HUES48 (cell line): ENCODE measurements at regions not wholly inside any gene's neighbourhood (a gene's known extent, or its start where the extent isn't known, plus 50 kb on each side); places are given as distances from the start of the nearest gene placed in this dataset.
"Not testable (repeated sequence)": the region's sequence is repeated elsewhere in the genome, so short reads cannot be mapped to it uniquely, and the experiment has no call there.

Experiments used
- H3K27ac ChIP-seq: one replicate; pipeline ENCODE4 v1.7.0; 2013; ENCODE audit warnings: low read depth, low read length, inconsistent platforms
- H3K27me3 ChIP-seq: 2 replicates; pipeline ENCODE4 v1.6.1; 2013; ENCODE audit warnings: mild to moderate bottlenecking, low read length; ENCODE audit not compliant: control insufficient read depth, insufficient read depth
- H3K36me3 ChIP-seq: 2 replicates; pipeline ENCODE4 v1.6.1; 2013; ENCODE audit warnings: low read length; ENCODE audit not compliant: control insufficient read depth, insufficient read depth
- H3K4me1 ChIP-seq: 2 replicates; pipeline ENCODE4 v1.6.1; 2013; ENCODE audit warnings: mild to moderate bottlenecking, low read length; ENCODE audit not compliant: control insufficient read depth, insufficient read depth
- H3K4me3 ChIP-seq: 2 replicates; pipeline ENCODE4 v1.5.1; 2013; ENCODE audit warnings: mild to moderate bottlenecking, low read depth, low read length
- H3K9ac ChIP-seq: 2 replicates; pipeline ENCODE4 v1.6.1; 2013; ENCODE audit warnings: mild to moderate bottlenecking, low read depth, low read length, moderate library complexity
- H3K9me3 ChIP-seq: 2 replicates; pipeline ENCODE4 v1.6.1; 2013; ENCODE audit warnings: low read length; ENCODE audit not compliant: control insufficient read depth, insufficient read depth

- H3K36me3 ChIP-seq = no peaks in the 10 kb centered on the region
- no peaks in the 10 kb centered on the region for H3K27me3 ChIP-seq
- H3K4me1 ChIP-seq = no peaks in the 10 kb centered on the region
- no peak overlapping the region for H3K27ac ChIP-seq
- H3K9me3 ChIP-seq = no peaks in the 10 kb centered on the region
- no peak overlapping the region for H3K9ac ChIP-seq
- no peak overlapping the region for H3K4me3 ChIP-seq
Measured at GRCh38 chr5:84725946-84726570, 341.4 kb upstream of the EDIL3 start.

GRCh38 chr5:84724683-84725082 is 340.0 kb upstream of the EDIL3 start:
- Histone ChIP-seq H3K9me3 (no peaks in the 10 kb centered on the region), H3K27me3 (no peaks in the 10 kb centered on the region), H3K4me3 (no peak overlapping the region), H3K27ac (no peak overlapping the region), H3K36me3 (no peaks in the 10 kb centered on the region), H3K4me1 (no peaks in the 10 kb centered on the region), H3K9ac (no peak overlapping the region)

GRCh38 chr5:84724181-84724580 is 339.5 kb upstream of the EDIL3 start:
- Histone ChIP-seq H3K27me3 (no peaks in the 10 kb centered on the region), H3K27ac (no peak overlapping the region), H3K9me3 (no peaks in the 10 kb centered on the region), H3K36me3 (no peaks in the 10 kb centered on the region), H3K4me3 (no peak overlapping the region), H3K4me1 (no peaks in the 10 kb centered on the region), H3K9ac (no peak overlapping the region)

- Histone ChIP-seq H3K36me3 (no peaks in the 10 kb centered on the region), H3K27ac (no peak overlapping the region), H3K9ac (no peak overlapping the region), H3K4me3 (no peak overlapping the region), H3K9me3 (no peaks in the 10 kb centered on the region), H3K27me3 (no peaks in the 10 kb centered on the region), H3K4me1 (no peaks in the 10 kb centered on the region)
Measured at GRCh38 chr5:84718377-84718776, 333.7 kb upstream of the EDIL3 start.

GRCh38 chr5:84715686-84716085 is 331.0 kb upstream of the EDIL3 start:
- no peaks in the 10 kb centered on the region for H3K4me1 ChIP-seq
- H3K4me3 ChIP-seq = no peak overlapping the region
- H3K27me3 ChIP-seq = no peaks in the 10 kb centered on the region
- H3K36me3 ChIP-seq = no peaks in the 10 kb centered on the region
- no peak overlapping the region for H3K27ac ChIP-seq
- no peaks in the 10 kb centered on the region for H3K9me3 ChIP-seq
- H3K9ac ChIP-seq = no peak overlapping the region

GRCh38 chr5:84715091-84715490 is 330.4 kb upstream of the EDIL3 start:
- Histone ChIP-seq H3K4me3 (no peak overlapping the region), H3K9ac (no peak overlapping the region), H3K9me3 (no peaks in the 10 kb centered on the region), H3K27ac (no peak overlapping the region), H3K27me3 (no peaks in the 10 kb centered on the region), H3K4me1 (no peaks in the 10 kb centered on the region), H3K36me3 (no peaks in the 10 kb centered on the region)

GRCh38 chr5:84709075-84709474 is 324.4 kb upstream of the EDIL3 start:
- Histone ChIP-seq H3K27ac (no peak overlapping the region), H3K27me3 (no peaks in the 10 kb centered on the region), H3K4me3 (no peak overlapping the region), H3K4me1 (peaks cover 5% of the 10 kb centered on the region), H3K9me3 (no peaks in the 10 kb centered on the region), H3K9ac (no peak overlapping the region), H3K36me3 (no peaks in the 10 kb centered on the region)

- Histone ChIP-seq H3K27me3 (no peaks in the 10 kb centered on the region), H3K4me1 (peaks cover 6% of the 10 kb centered on the region), H3K27ac (no peak overlapping the region), H3K36me3 (no peaks in the 10 kb centered on the region), H3K9me3 (no peaks in the 10 kb centered on the region), H3K9ac (no peak overlapping the region), H3K4me3 (no peak overlapping the region)
Measured at GRCh38 chr5:84706678-84707641, 322.3 kb upstream of the EDIL3 start.

GRCh38 chr5:84700545-84700944 is 315.9 kb upstream of the EDIL3 start:
- not testable (repeated sequence) for H3K9ac ChIP-seq, H3K36me3 ChIP-seq, H3K4me1 ChIP-seq, H3K27ac ChIP-seq, H3K27me3 ChIP-seq, H3K4me3 ChIP-seq, H3K9me3 ChIP-seq

- Histone ChIP-seq H3K4me1 (no peaks in the 10 kb centered on the region), H3K9me3 (no peaks in the 10 kb centered on the region), H3K27me3 (no peaks in the 10 kb centered on the region), H3K4me3 (no peak overlapping the region), H3K27ac (no peak overlapping the region), H3K36me3 (no peaks in the 10 kb centered on the region), H3K9ac (no peak overlapping the region)
Measured at GRCh38 chr5:84696651-84697050, 312.0 kb upstream of the EDIL3 start.

GRCh38 chr5:84695330-84695729 is 310.6 kb upstream of the EDIL3 start:
- Histone ChIP-seq H3K36me3 (no peaks in the 10 kb centered on the region), H3K4me3 (no peak overlapping the region), H3K9ac (no peak overlapping the region), H3K27me3 (no peaks in the 10 kb centered on the region), H3K4me1 (no peaks in the 10 kb centered on the region), H3K27ac (no peak overlapping the region), H3K9me3 (no peaks in the 10 kb centered on the region)
